SU-DHL-6 (cell line): ENCODE measurements at regions not wholly inside any gene's neighbourhood (a gene's known extent, or its start where the extent isn't known, plus 50 kb on each side); places are given as distances from the start of the nearest gene placed in this dataset.
"Not testable (repeated sequence)": the region's sequence is repeated elsewhere in the genome, so short reads cannot be mapped to it uniquely, and the experiment has no call there.

Source experiments
- H2AFZ ChIP-seq: fragments of 200-600 bp; sonication (generic); 2 replicates; pipeline ENCODE4 v1.6.1; 2014; ENCODE audit warnings: low read depth, mild to moderate bottlenecking, moderate library complexity, mixed read lengths, antibody characterized with exemption, low read length; ENCODE audit not compliant: severe bottlenecking
- H3F3A ChIP-seq: fragments of 200-600 bp; shearing (Covaris generic); 2 replicates; pipeline ENCODE4 v1.6.0; 2016; ENCODE audit warnings: antibody characterized with exemption, mild to moderate bottlenecking; ENCODE audit not compliant: insufficient read depth
- H3K27ac ChIP-seq: fragments of 200-600 bp; sonication (generic); 2 replicates; pipeline ENCODE4 v1.5.1; 2016; ENCODE audit warnings: low read depth, mild to moderate bottlenecking, low read length, moderate library complexity, mixed read lengths
- H3K27me3 ChIP-seq: fragments of 200-600 bp; sonication (generic), shearing (Covaris generic); 2 replicates; pipeline ENCODE4 v1.6.0; 2014; ENCODE audit warnings: mild to moderate bottlenecking, low read length
- H3K36me3 ChIP-seq: fragments of 200-600 bp; sonication (generic); 2 replicates; pipeline ENCODE4 v1.6.1; 2014; ENCODE audit warnings: mild to moderate bottlenecking, low read length, mixed read lengths
- H3K4me2 ChIP-seq: fragments of 300-600, 200-600 bp; shearing (Covaris generic), sonication (generic); 2 replicates; pipeline ENCODE4 v1.6.0; 2014; ENCODE audit warnings: low read length, low read depth, mild to moderate bottlenecking; ENCODE audit not compliant: poor library complexity, severe bottlenecking
- H3K4me3 ChIP-seq: fragments of 200-600 bp; sonication (generic); 2 replicates; pipeline ENCODE4 v1.5.1; 2014; ENCODE audit warnings: antibody characterized with exemption, low read length, mild to moderate bottlenecking, mixed read lengths; ENCODE audit not compliant: insufficient read depth, poor library complexity, severe bottlenecking
- H3K79me2 ChIP-seq: fragments of 200-600 bp; sonication (generic); 2 replicates; pipeline ENCODE4 v1.6.1; 2014; ENCODE audit warnings: mild to moderate bottlenecking, low read length, moderate library complexity; ENCODE audit not compliant: insufficient read depth
- H3K9ac ChIP-seq: fragments of 200-600 bp; sonication (generic); 2 replicates; pipeline ENCODE4 v1.7.0; 2014; ENCODE audit warnings: mild to moderate bottlenecking, low read length
- H3K9me2 ChIP-seq: fragments of 200-600 bp; sonication (generic); replicated peaks from 2 replicates; pipeline ENCODE4 v1.6.1; 2014; ENCODE audit warnings: low read length; ENCODE audit not compliant: insufficient read depth
- H3K9me3 ChIP-seq: fragments of 200-600 bp; sonication (generic); 2 replicates; pipeline ENCODE4 v1.6.1; 2014; ENCODE audit warnings: low read length, mixed read lengths; ENCODE audit not compliant: insufficient read depth
- H4K20me1 ChIP-seq: fragments of 200-600 bp; sonication (generic); 2 replicates; pipeline ENCODE4 v1.6.1; 2014; ENCODE audit warnings: low read depth, mild to moderate bottlenecking, antibody characterized with exemption, low read length, moderate library complexity, mixed read lengths
- EZH2phosphoT487 ChIP-seq: fragments of 200-600 bp; sonication (generic), shearing (Covaris generic); conservative IDR thresholded peaks from 2 replicates; pipeline ENCODE4 v1.6.1; 2018; ENCODE audit warnings: mild to moderate bottlenecking, antibody characterized with exemption, low read length, moderate library complexity, mixed read lengths
- TF ChIP-seq, protein P1 (sequence below): fragments of 200-600 bp; sonication (generic); IDR thresholded peaks from one replicate; pipeline ENCODE4 v1.5.1; 2017; ENCODE audit warnings: antibody characterized with exemption, mild to moderate bottlenecking, low read length, moderate library complexity; ENCODE audit not compliant: insufficient read depth, poor library complexity, severe bottlenecking

DNA sequence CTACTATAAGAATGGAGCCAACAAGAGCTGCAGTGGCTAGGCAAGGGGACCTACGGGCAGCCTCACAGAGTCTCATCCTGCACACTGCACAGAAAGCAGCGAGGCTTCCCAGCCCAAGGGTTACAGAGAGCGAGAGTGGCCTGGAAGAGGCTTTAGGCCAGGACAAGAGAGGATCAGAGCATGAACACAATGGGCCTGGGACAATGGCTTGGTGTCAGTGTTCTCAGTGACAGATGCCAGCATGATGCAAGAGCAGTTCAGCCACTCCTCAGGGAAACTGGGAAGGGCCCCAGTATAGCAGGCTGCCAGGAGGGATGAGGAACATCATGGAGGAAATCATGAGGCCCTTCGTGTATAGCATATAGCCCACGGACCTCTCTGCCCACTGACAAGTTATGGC is 108.0 kb downstream of the NUS1 start:
- TF ChIP-seq EZH2phosphoT487 = no peak
- TF ChIP-seq, protein P1, sequence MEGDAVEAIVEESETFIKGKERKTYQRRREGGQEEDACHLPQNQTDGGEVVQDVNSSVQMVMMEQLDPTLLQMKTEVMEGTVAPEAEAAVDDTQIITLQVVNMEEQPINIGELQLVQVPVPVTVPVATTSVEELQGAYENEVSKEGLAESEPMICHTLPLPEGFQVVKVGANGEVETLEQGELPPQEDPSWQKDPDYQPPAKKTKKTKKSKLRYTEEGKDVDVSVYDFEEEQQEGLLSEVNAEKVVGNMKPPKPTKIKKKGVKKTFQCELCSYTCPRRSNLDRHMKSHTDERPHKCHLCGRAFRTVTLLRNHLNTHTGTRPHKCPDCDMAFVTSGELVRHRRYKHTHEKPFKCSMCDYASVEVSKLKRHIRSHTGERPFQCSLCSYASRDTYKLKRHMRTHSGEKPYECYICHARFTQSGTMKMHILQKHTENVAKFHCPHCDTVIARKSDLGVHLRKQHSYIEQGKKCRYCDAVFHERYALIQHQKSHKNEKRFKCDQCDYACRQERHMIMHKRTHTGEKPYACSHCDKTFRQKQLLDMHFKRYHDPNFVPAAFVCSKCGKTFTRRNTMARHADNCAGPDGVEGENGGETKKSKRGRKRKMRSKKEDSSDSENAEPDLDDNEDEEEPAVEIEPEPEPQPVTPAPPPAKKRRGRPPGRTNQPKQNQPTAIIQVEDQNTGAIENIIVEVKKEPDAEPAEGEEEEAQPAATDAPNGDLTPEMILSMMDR = no peak
- no peak overlapping the region for H2AFZ ChIP-seq
- no peaks in the 10 kb centered on the region for H4K20me1 ChIP-seq
- H3K36me3 ChIP-seq = no peaks in the 10 kb centered on the region
- H3K9me2 ChIP-seq = no peaks in the 10 kb centered on the region
- H3K4me3 ChIP-seq = no peak overlapping the region
- no peaks in the 10 kb centered on the region for H3K9me3 ChIP-seq
- no peaks in the 10 kb centered on the region for H3F3A ChIP-seq
- H3K9ac ChIP-seq = no peak overlapping the region
- no peak overlapping the region for H3K27ac ChIP-seq
- H3K27me3 ChIP-seq = no peaks in the 10 kb centered on the region
- no peaks in the 10 kb centered on the region for H3K79me2 ChIP-seq
- H3K4me2 ChIP-seq = no peak overlapping the region

DNA sequence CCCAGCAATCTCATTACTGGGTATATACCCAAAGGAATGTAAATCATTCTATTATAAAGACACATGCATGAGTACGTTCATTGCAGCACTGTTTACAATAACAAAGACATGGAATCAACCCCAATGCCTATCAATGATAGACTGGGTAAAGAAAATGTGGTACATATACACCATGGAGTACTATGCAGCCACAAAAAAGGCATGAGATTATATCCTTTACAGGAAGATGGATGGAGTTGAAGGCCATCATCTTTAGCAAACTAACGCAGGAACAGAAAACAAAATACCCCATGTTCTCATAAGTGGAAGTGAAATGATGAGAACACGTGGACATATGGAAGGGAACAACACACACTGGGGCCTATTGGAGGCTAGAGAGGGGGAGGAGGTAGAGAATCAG is 115.7 kb downstream of the NUS1 start:
- H3K79me2 ChIP-seq = no peaks in the 10 kb centered on the region
- no peak overlapping the region for H3K4me3 ChIP-seq
- no peak overlapping the region for H3K9ac ChIP-seq
- no peaks in the 10 kb centered on the region for H4K20me1 ChIP-seq
- H3K9me2 ChIP-seq = no peaks in the 10 kb centered on the region
- no peaks in the 10 kb centered on the region for H3K36me3 ChIP-seq
- H2AFZ ChIP-seq = no peak overlapping the region
- no peak overlapping the region for H3K4me2 ChIP-seq
- H3K9me3 ChIP-seq = no peaks in the 10 kb centered on the region
- TF ChIP-seq EZH2phosphoT487 = no peak
- TF ChIP-seq, protein P1 = no peak
- no peaks in the 10 kb centered on the region for H3F3A ChIP-seq
- no peak overlapping the region for H3K27ac ChIP-seq
- no peaks in the 10 kb centered on the region for H3K27me3 ChIP-seq

DNA sequence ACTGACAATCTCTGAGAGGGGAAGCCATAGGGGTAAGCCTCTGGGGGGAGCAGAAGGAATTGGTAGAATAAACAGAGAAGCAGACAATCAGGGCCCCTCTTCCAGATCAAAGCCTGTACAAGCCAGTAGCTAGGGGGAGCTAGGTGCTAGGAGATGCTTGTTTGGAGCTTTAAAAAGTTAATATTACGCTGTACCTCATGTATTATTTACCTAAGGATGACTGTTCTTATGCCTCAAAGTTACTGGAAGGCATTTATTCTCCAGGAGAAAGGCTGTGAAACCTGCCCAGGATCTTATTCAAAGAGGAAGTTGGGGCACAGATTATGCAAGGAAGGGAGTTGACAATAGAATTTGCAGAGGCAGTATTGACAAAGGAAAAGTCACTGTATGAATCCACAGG is 111.8 kb upstream of the SLC35F1 start:
- Histone ChIP-seq H3K27me3 (no peaks in the 10 kb centered on the region), H3K9me2 (no peaks in the 10 kb centered on the region), H2AFZ (no peak overlapping the region), H3K79me2 (no peaks in the 10 kb centered on the region), H3K4me3 (no peak overlapping the region), H3F3A (no peaks in the 10 kb centered on the region), H3K36me3 (no peaks in the 10 kb centered on the region), H3K9me3 (no peaks in the 10 kb centered on the region), H3K27ac (no peak overlapping the region), H4K20me1 (no peaks in the 10 kb centered on the region), H3K9ac (no peak overlapping the region), H3K4me2 (no peak overlapping the region)
- TF ChIP-seq, protein P1 = no peak
- TF ChIP-seq EZH2phosphoT487 = no peak

DNA sequence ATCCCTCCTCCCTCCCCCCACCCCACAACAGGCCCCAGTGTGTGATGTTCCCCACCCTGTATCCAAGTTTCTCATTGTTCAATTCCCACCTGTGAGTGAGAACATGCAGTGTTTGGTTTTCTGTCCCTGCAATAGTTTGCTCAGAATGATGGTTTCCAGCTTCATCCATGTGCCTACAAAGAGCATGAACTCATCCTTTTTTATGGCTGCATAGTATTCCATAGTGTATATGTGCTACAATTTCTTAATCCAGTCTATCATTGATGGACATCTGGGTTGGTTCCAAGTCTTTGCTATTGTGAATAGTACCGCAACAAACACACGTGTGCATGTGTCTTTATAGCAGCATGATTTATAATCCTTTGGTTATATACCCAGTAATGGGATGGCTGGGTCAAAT is 108.2 kb upstream of the SLC35F1 start:
- H2AFZ ChIP-seq, H3K9me2 ChIP-seq, H3K9ac ChIP-seq, H3K27ac ChIP-seq, H3K36me3 ChIP-seq, H3K4me2 ChIP-seq, H3K79me2 ChIP-seq, H3K9me3 ChIP-seq, H3K4me3 ChIP-seq, H3F3A ChIP-seq, H4K20me1 ChIP-seq, H3K27me3 ChIP-seq: not testable (repeated sequence)
